Body of pancreas (tissue), 4 donors: ENCODE measurements at regions not wholly inside any gene's neighbourhood (a gene's known extent, or its start where the extent isn't known, plus 50 kb on each side); places are given as distances from the start of the nearest gene placed in this dataset.
"Not testable (repeated sequence)": the region's sequence is repeated elsewhere in the genome, so short reads cannot be mapped to it uniquely, and the experiment has no call there.

ENCODE experiments used
- CTCF ChIP-seq, 7 experiments: fragments of 450-650 bp in 4 of 7; fragments of 200-600 bp in 3 of 7; sonication (generic) in 3 of 7; IDR thresholded peaks; one replicate each; pipeline ENCODE4 v1.5.1; 2016 to 2019; ENCODE audit warnings: antibody characterized with exemption in 7 of 7
- POLR2A ChIP-seq, 3 donors: fragments of 450-650 bp; IDR thresholded peaks; one replicate each; pipeline ENCODE4 v1.6.1; 2016; ENCODE audit warnings: antibody characterized with exemption in 3 of 3, mild to moderate bottlenecking in 2 of 3

- TF ChIP-seq CTCF, POLR2A (IDR thresholded peaks at IDR 0.05): not testable (repeated sequence)
Measured at GRCh38 chr1:242912855-242913254, 342.2 kb downstream of the CEP170 start.
